ENCODE measurements at regions not wholly inside any gene's neighbourhood (a gene's known extent, or its start where the extent isn't known, plus 50 kb on each side); places are given as distances from the start of the nearest gene placed in this dataset.

GRCh38 chr4:72931346-72931745 lies 138.2 kb downstream of the COX18 start:
- TF ChIP-seq, protein P1, sequence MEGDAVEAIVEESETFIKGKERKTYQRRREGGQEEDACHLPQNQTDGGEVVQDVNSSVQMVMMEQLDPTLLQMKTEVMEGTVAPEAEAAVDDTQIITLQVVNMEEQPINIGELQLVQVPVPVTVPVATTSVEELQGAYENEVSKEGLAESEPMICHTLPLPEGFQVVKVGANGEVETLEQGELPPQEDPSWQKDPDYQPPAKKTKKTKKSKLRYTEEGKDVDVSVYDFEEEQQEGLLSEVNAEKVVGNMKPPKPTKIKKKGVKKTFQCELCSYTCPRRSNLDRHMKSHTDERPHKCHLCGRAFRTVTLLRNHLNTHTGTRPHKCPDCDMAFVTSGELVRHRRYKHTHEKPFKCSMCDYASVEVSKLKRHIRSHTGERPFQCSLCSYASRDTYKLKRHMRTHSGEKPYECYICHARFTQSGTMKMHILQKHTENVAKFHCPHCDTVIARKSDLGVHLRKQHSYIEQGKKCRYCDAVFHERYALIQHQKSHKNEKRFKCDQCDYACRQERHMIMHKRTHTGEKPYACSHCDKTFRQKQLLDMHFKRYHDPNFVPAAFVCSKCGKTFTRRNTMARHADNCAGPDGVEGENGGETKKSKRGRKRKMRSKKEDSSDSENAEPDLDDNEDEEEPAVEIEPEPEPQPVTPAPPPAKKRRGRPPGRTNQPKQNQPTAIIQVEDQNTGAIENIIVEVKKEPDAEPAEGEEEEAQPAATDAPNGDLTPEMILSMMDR (IDR thresholded peaks at IDR 0.05 in 4 of 5, conservative IDR thresholded peaks at IDR 0.05 in 1 of 5) = no peak
- TF ChIP-seq POLR2A (IDR thresholded peaks at IDR 0.05) = no peak

All from gastrocnemius medialis (tissue), 4 donors.